ENCODE measurements at regions not wholly inside any gene's neighbourhood (a gene's known extent, or its start where the extent isn't known, plus 50 kb on each side); places are given as distances from the start of the nearest gene placed in this dataset.

- no peak overlapping the region for H3K9ac ChIP-seq (ENCODE audit: low read length)
- H3K9me3 ChIP-seq (ENCODE audit: low read length): no peaks in the 10 kb centered on the region
- H3K4me1 ChIP-seq (ENCODE audit: insufficient read depth, low read length): no peaks in the 10 kb centered on the region
- H3K4me3 ChIP-seq (ENCODE audit: low read depth in 1 of 2, low read length in 2 of 2): no peak overlapping the region
- no peaks in the 10 kb centered on the region for H3K36me3 ChIP-seq (ENCODE audit: insufficient read depth, low read length)
- no peak overlapping the region for H3K27ac ChIP-seq (ENCODE audit: low read depth, low read length)
- no peaks in the 10 kb centered on the region for H3K27me3 ChIP-seq (ENCODE audit: control insufficient read depth in 1 of 2, insufficient read depth in 2 of 2, low read length in 2 of 2)
Measured at GRCh38 chr5:86671536-86671935, 53.8 kb downstream of the COX7C start.

- no peaks in the 10 kb centered on the region for H3K36me3 ChIP-seq (ENCODE audit: insufficient read depth, low read length)
Measured at GRCh38 chr5:86674069-86674468, 56.3 kb downstream of the COX7C start.

GRCh38 chr5:86675311-86675710 is 57.6 kb downstream of the COX7C start:
- H3K9me3 ChIP-seq (ENCODE audit: low read length): no peaks in the 10 kb centered on the region
- no peaks in the 10 kb centered on the region for H3K36me3 ChIP-seq (ENCODE audit: insufficient read depth, low read length)
- peaks cover 5% of the 10 kb centered on the region for H3K4me1 ChIP-seq (ENCODE audit: insufficient read depth, low read length)
- no peak overlapping the region for H3K27ac ChIP-seq (ENCODE audit: low read depth, low read length)
- no peaks in the 10 kb centered on the region for H3K27me3 ChIP-seq (ENCODE audit: control insufficient read depth in 1 of 2, insufficient read depth in 2 of 2, low read length in 2 of 2)
- no peak overlapping the region for H3K4me3 ChIP-seq (ENCODE audit: low read depth in 1 of 2, low read length in 2 of 2)
- no peak overlapping the region for H3K9ac ChIP-seq (ENCODE audit: low read length)

More at GRCh38 chr5:86674069-86674468, 56.3 kb downstream of the COX7C start:
- no peaks in the 10 kb centered on the region for H3K27me3 ChIP-seq (ENCODE audit: control insufficient read depth in 1 of 2, insufficient read depth in 2 of 2, low read length in 2 of 2)
- no peak overlapping the region for H3K27ac ChIP-seq (ENCODE audit: low read depth, low read length)
- H3K9me3 ChIP-seq (ENCODE audit: low read length): no peaks in the 10 kb centered on the region
- no peak overlapping the region for H3K9ac ChIP-seq (ENCODE audit: low read length)
- no peaks in the 10 kb centered on the region for H3K4me1 ChIP-seq (ENCODE audit: insufficient read depth, low read length)
- H3K4me3 ChIP-seq (ENCODE audit: low read depth in 1 of 2, low read length in 2 of 2): no peak overlapping the region

GRCh38 chr5:86679529-86679928 is 61.8 kb downstream of the COX7C start:
- Histone ChIP-seq H3K4me3 (ENCODE audit: low read depth in 1 of 2, low read length in 2 of 2) (no peak overlapping the region), H3K27me3 (ENCODE audit: control insufficient read depth in 1 of 2, insufficient read depth in 2 of 2, low read length in 2 of 2) (no peaks in the 10 kb centered on the region), H3K36me3 (ENCODE audit: insufficient read depth, low read length) (no peaks in the 10 kb centered on the region), H3K27ac (ENCODE audit: low read depth, low read length) (no peak overlapping the region), H3K4me1 (ENCODE audit: insufficient read depth, low read length) (peaks cover 5% of the 10 kb centered on the region), H3K9ac (ENCODE audit: low read length) (no peak overlapping the region), H3K9me3 (ENCODE audit: low read length) (no peaks in the 10 kb centered on the region)

GRCh38 chr5:86679949-86680348 is 62.2 kb downstream of the COX7C start:
- Histone ChIP-seq H3K9me3 (ENCODE audit: low read length) (no peaks in the 10 kb centered on the region), H3K9ac (ENCODE audit: low read length) (no peak overlapping the region)

GRCh38 chr5:86684222-86684621 is 66.5 kb downstream of the COX7C start:
- Histone ChIP-seq H3K9me3 (ENCODE audit: low read length) (no peaks in the 10 kb centered on the region), H3K9ac (ENCODE audit: low read length) (no peak overlapping the region), H3K4me1 (ENCODE audit: insufficient read depth, low read length) (peaks cover 5% of the 10 kb centered on the region), H3K36me3 (ENCODE audit: insufficient read depth, low read length) (no peaks in the 10 kb centered on the region), H3K27me3 (ENCODE audit: control insufficient read depth in 1 of 2, insufficient read depth in 2 of 2, low read length in 2 of 2) (no peaks in the 10 kb centered on the region), H3K27ac (ENCODE audit: low read depth, low read length) (no peak overlapping the region), H3K4me3 (ENCODE audit: low read depth in 1 of 2, low read length in 2 of 2) (no peak overlapping the region)

More at GRCh38 chr5:86679949-86680348, 62.2 kb downstream of the COX7C start:
- Histone ChIP-seq H3K36me3 (ENCODE audit: insufficient read depth, low read length) (no peaks in the 10 kb centered on the region), H3K4me1 (ENCODE audit: insufficient read depth, low read length) (peaks cover 5% of the 10 kb centered on the region), H3K27me3 (ENCODE audit: control insufficient read depth in 1 of 2, insufficient read depth in 2 of 2, low read length in 2 of 2) (no peaks in the 10 kb centered on the region), H3K27ac (ENCODE audit: low read depth, low read length) (no peak overlapping the region), H3K4me3 (ENCODE audit: low read depth in 1 of 2, low read length in 2 of 2) (no peak overlapping the region)

- Histone ChIP-seq H3K9ac (ENCODE audit: low read length) (no peak overlapping the region), H3K36me3 (ENCODE audit: insufficient read depth, low read length) (no peaks in the 10 kb centered on the region), H3K9me3 (ENCODE audit: low read length) (no peaks in the 10 kb centered on the region), H3K4me3 (ENCODE audit: low read depth in 1 of 2, low read length in 2 of 2) (no peak overlapping the region), H3K27me3 (ENCODE audit: control insufficient read depth in 1 of 2, insufficient read depth in 2 of 2, low read length in 2 of 2) (no peaks in the 10 kb centered on the region), H3K27ac (ENCODE audit: low read depth, low read length) (no peak overlapping the region), H3K4me1 (ENCODE audit: insufficient read depth, low read length) (no peaks in the 10 kb centered on the region)
Measured at GRCh38 chr5:86686046-86686445, 68.3 kb downstream of the COX7C start.

- H3K27me3 ChIP-seq (ENCODE audit: control insufficient read depth in 1 of 2, insufficient read depth in 2 of 2, low read length in 2 of 2): no peaks in the 10 kb centered on the region
- H3K27ac ChIP-seq (ENCODE audit: low read depth, low read length): no peak overlapping the region
- no peaks in the 10 kb centered on the region for H3K4me1 ChIP-seq (ENCODE audit: insufficient read depth, low read length)
- no peak overlapping the region for H3K9ac ChIP-seq (ENCODE audit: low read length)
- no peak overlapping the region for H3K4me3 ChIP-seq (ENCODE audit: low read depth in 1 of 2, low read length in 2 of 2)
- no peaks in the 10 kb centered on the region for H3K36me3 ChIP-seq (ENCODE audit: insufficient read depth, low read length)
- H3K9me3 ChIP-seq (ENCODE audit: low read length): no peaks in the 10 kb centered on the region
Measured at GRCh38 chr5:86688406-86688805, 70.7 kb downstream of the COX7C start.

- Histone ChIP-seq H3K9me3 (ENCODE audit: low read length) (no peaks in the 10 kb centered on the region), H3K4me1 (ENCODE audit: insufficient read depth, low read length) (no peaks in the 10 kb centered on the region), H3K27ac (ENCODE audit: low read depth, low read length) (no peak overlapping the region), H3K9ac (ENCODE audit: low read length) (no peak overlapping the region), H3K4me3 (ENCODE audit: low read depth in 1 of 2, low read length in 2 of 2) (no peak overlapping the region), H3K36me3 (ENCODE audit: insufficient read depth, low read length) (no peaks in the 10 kb centered on the region), H3K27me3 (ENCODE audit: control insufficient read depth in 1 of 2, insufficient read depth in 2 of 2, low read length in 2 of 2) (no peaks in the 10 kb centered on the region)
Measured at GRCh38 chr5:86689103-86689729, 71.5 kb downstream of the COX7C start.

GRCh38 chr5:86709157-86709881 is 91.6 kb downstream of the COX7C start:
- no peaks in the 10 kb centered on the region for H3K36me3 ChIP-seq (ENCODE audit: insufficient read depth, low read length)
- no peak overlapping the region for H3K9ac ChIP-seq (ENCODE audit: low read length)
- H3K4me3 ChIP-seq (ENCODE audit: low read depth in 1 of 2, low read length in 2 of 2): no peak overlapping the region

GRCh38 chr5:86716121-86716520 is 98.4 kb downstream of the COX7C start:
- Histone ChIP-seq H3K27me3 (ENCODE audit: control insufficient read depth in 1 of 2, insufficient read depth in 2 of 2, low read length in 2 of 2) (no peaks in the 10 kb centered on the region), H3K27ac (ENCODE audit: low read depth, low read length) (no peak overlapping the region), H3K36me3 (ENCODE audit: insufficient read depth, low read length) (no peaks in the 10 kb centered on the region), H3K4me1 (ENCODE audit: insufficient read depth, low read length) (no peaks in the 10 kb centered on the region), H3K9ac (ENCODE audit: low read length) (no peak overlapping the region), H3K9me3 (ENCODE audit: low read length) (no peaks in the 10 kb centered on the region), H3K4me3 (ENCODE audit: low read depth in 1 of 2, low read length in 2 of 2) (no peak overlapping the region)

More at GRCh38 chr5:86709157-86709881, 91.6 kb downstream of the COX7C start:
- Histone ChIP-seq H3K27ac (ENCODE audit: low read depth, low read length) (no peak overlapping the region), H3K4me1 (ENCODE audit: insufficient read depth, low read length) (no peaks in the 10 kb centered on the region), H3K27me3 (ENCODE audit: control insufficient read depth in 1 of 2, insufficient read depth in 2 of 2, low read length in 2 of 2) (no peaks in the 10 kb centered on the region), H3K9me3 (ENCODE audit: low read length) (no peaks in the 10 kb centered on the region)

Measured in muscle layer of colon (tissue), 2 donors.